RPMI8226 (cell line): ENCODE measurements at regions not wholly inside any gene's neighbourhood (a gene's known extent, or its start where the extent isn't known, plus 50 kb on each side); places are given as distances from the start of the nearest gene placed in this dataset.

ENCODE experiments used
- DNase-seq: peaks from one replicate; pipeline ENCODE4 v3.0.0-alpha.2; 2015

- no peak for DNase-seq
These were observed 375.3 kb downstream of the SLC4A3 start for GRCh38 chr2:220002699-220003098.

GRCh38 chr2:220005362-220005761 lies 377.9 kb downstream of the SLC4A3 start:
- no peak for DNase-seq

GRCh38 chr2:220006152-220006621 lies 378.8 kb downstream of the SLC4A3 start:
- DNase-seq, result no peak

- DNase-seq, result no peak
These were observed 384.4 kb downstream of the SLC4A3 start for GRCh38 chr2:220011859-220012258.

GRCh38 chr2:220014961-220015360 lies 387.5 kb downstream of the SLC4A3 start:
- DNase-seq, result no peak

- no peak for DNase-seq
These were observed 388.1 kb downstream of the SLC4A3 start for GRCh38 chr2:220015576-220015975.

GRCh38 chr2:220025207-220025606 lies 397.8 kb downstream of the SLC4A3 start:
- no peak for DNase-seq

- no peak for DNase-seq
These were observed 401.6 kb downstream of the SLC4A3 start for GRCh38 chr2:220029013-220029412.

- DNase-seq, result no peak
These were observed 406.1 kb downstream of the SLC4A3 start for GRCh38 chr2:220033546-220033945.

GRCh38 chr2:220034426-220035130 lies 407.1 kb downstream of the SLC4A3 start:
- DNase-seq, result no peak

- DNase-seq, result no peak
These were observed 409.0 kb downstream of the SLC4A3 start for GRCh38 chr2:220036431-220036830.

GRCh38 chr2:220040346-220040745 lies 412.9 kb downstream of the SLC4A3 start:
- no peak for DNase-seq

GRCh38 chr2:220041447-220041846 lies 414.0 kb downstream of the SLC4A3 start:
- no peak for DNase-seq

- DNase-seq, result no peak
These were observed 415.9 kb downstream of the SLC4A3 start for GRCh38 chr2:220043155-220043989.

- no peak for DNase-seq
These were observed 416.5 kb downstream of the SLC4A3 start for GRCh38 chr2:220043990-220044335.

- DNase-seq, result no peak
These were observed 417.0 kb downstream of the SLC4A3 start for GRCh38 chr2:220044383-220044782.

- DNase-seq, result no peak
These were observed 419.1 kb downstream of the SLC4A3 start for GRCh38 chr2:220046507-220046906.

- no peak for DNase-seq
These were observed 424.3 kb downstream of the SLC4A3 start for GRCh38 chr2:220051716-220052115.

- DNase-seq, result no peak
These were observed 426.5 kb downstream of the SLC4A3 start for GRCh38 chr2:220053919-220054318.

GRCh38 chr2:220057391-220057790 lies 430.0 kb downstream of the SLC4A3 start:
- DNase-seq, result no peak

- DNase-seq, result no peak
These were observed 430.5 kb downstream of the SLC4A3 start for GRCh38 chr2:220057916-220058315.

GRCh38 chr2:220064111-220065030 lies 436.9 kb downstream of the SLC4A3 start:
- no peak for DNase-seq

- no peak for DNase-seq
These were observed 438.2 kb downstream of the SLC4A3 start for GRCh38 chr2:220065581-220065980.
